ENCODE measurements at regions not wholly inside any gene's neighbourhood (a gene's known extent, or its start where the extent isn't known, plus 50 kb on each side); places are given as distances from the start of the nearest gene placed in this dataset.

DNA sequence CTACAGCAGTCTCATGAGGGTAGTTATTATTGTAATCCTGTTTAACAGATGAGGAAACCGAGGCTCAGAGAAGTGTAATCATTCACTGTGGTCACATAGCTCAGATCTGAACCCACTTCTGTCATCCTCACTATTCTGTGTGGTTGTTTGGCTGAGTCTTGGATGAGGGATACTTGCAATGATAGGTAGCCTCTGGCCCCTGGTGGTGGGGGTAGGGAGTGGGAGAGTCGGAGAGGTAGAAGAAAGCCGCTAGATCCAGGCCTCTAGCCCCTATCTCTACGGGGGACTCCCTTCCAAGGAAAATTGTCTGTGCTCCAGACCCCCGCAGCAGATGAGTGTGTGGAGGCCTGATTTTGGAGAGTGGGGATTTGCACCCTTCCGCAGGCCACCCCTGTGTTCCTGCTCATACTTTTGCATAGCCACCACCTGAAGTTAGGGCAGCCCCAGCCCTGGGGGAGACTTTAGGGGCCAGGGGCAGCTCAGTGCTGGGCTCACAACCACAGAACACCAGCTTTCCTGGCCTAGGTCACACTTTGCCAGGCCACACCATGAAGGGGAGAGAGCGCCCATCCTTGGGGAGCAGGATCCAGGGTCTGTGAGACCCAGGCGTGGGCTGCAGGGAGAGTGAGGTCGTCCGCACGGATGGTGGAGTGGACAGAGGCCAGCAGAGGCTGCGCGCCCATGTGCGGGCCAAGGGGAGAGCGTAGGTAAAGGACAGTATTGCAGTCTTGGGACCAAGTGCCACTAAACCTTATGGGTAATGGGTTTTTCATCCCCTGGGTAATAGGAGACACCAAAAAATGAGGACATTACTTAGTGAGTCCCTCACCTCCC, 148.2 kb downstream of the GLI2 start:
- TF ChIP-seq EP300 (IDR thresholded peaks at IDR 0.05): no peak
- TF ChIP-seq, protein P1, sequence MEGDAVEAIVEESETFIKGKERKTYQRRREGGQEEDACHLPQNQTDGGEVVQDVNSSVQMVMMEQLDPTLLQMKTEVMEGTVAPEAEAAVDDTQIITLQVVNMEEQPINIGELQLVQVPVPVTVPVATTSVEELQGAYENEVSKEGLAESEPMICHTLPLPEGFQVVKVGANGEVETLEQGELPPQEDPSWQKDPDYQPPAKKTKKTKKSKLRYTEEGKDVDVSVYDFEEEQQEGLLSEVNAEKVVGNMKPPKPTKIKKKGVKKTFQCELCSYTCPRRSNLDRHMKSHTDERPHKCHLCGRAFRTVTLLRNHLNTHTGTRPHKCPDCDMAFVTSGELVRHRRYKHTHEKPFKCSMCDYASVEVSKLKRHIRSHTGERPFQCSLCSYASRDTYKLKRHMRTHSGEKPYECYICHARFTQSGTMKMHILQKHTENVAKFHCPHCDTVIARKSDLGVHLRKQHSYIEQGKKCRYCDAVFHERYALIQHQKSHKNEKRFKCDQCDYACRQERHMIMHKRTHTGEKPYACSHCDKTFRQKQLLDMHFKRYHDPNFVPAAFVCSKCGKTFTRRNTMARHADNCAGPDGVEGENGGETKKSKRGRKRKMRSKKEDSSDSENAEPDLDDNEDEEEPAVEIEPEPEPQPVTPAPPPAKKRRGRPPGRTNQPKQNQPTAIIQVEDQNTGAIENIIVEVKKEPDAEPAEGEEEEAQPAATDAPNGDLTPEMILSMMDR (IDR thresholded peaks at IDR 0.05): no peak

Data from ovary (tissue), 3 donors.